ENCODE measurements at regions not wholly inside any gene's neighbourhood (a gene's known extent, or its start where the extent isn't known, plus 50 kb on each side); places are given as distances from the start of the nearest gene placed in this dataset.

- H3K4me3 ChIP-seq (ENCODE audit: low read depth, low read length): no peak overlapping the region
- TF ChIP-seq, protein P1, sequence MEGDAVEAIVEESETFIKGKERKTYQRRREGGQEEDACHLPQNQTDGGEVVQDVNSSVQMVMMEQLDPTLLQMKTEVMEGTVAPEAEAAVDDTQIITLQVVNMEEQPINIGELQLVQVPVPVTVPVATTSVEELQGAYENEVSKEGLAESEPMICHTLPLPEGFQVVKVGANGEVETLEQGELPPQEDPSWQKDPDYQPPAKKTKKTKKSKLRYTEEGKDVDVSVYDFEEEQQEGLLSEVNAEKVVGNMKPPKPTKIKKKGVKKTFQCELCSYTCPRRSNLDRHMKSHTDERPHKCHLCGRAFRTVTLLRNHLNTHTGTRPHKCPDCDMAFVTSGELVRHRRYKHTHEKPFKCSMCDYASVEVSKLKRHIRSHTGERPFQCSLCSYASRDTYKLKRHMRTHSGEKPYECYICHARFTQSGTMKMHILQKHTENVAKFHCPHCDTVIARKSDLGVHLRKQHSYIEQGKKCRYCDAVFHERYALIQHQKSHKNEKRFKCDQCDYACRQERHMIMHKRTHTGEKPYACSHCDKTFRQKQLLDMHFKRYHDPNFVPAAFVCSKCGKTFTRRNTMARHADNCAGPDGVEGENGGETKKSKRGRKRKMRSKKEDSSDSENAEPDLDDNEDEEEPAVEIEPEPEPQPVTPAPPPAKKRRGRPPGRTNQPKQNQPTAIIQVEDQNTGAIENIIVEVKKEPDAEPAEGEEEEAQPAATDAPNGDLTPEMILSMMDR (conservative IDR thresholded peaks at IDR 0.05; ENCODE audit: low read depth, low read length): no peak
- DNase-seq (ENCODE audit: low read depth): no peak
Observed at GRCh38 chr5:98723061-98723460, 50.4 kb upstream of the RGMB start.
